ENCODE measurements at regions not wholly inside any gene's neighbourhood (a gene's known extent, or its start where the extent isn't known, plus 50 kb on each side); places are given as distances from the start of the nearest gene placed in this dataset.

GRCh38 chrX:42399632-42400024 lies 378.3 kb downstream of the PPP1R2C start:
- Histone ChIP-seq H3K27ac (no peak overlapping the region), H3K4me1 (ENCODE audit: low read depth, poor library complexity, severe bottlenecking) (no peaks in the 10 kb centered on the region), H4K20me1 (ENCODE audit: insufficient read depth) (no peaks in the 10 kb centered on the region), H3K36me3 (ENCODE audit: insufficient read depth) (no peaks in the 10 kb centered on the region), H3K9ac (no peak overlapping the region), H3K27me3 (ENCODE audit: insufficient read depth, low read depth) (no peaks in the 10 kb centered on the region), H3K4me3 (IDR thresholded peaks at IDR 0.05; ENCODE audit: insufficient read depth, low read depth, low read length) (no peak overlapping the region), H2AFZ (ENCODE audit: low read depth) (no peak overlapping the region), H3K79me2 (ENCODE audit: insufficient read depth, low read depth) (no peaks in the 10 kb centered on the region), H3K4me2 (no peak overlapping the region)
- no peak for TF ChIP-seq CTCF (conservative IDR thresholded peaks at IDR 0.05; ENCODE audit: low read depth, low read length)

GRCh38 chrX:42398967-42399631 lies 378.9 kb downstream of the PPP1R2C start:
- no peak overlapping the region for H3K9ac ChIP-seq
- no peak overlapping the region for H3K27ac ChIP-seq
- H3K36me3 ChIP-seq (ENCODE audit: insufficient read depth): no peaks in the 10 kb centered on the region
- no peaks in the 10 kb centered on the region for H4K20me1 ChIP-seq (ENCODE audit: insufficient read depth)
- no peaks in the 10 kb centered on the region for H3K27me3 ChIP-seq (ENCODE audit: insufficient read depth, low read depth)
- H3K4me2 ChIP-seq: no peak overlapping the region
- H3K79me2 ChIP-seq (ENCODE audit: insufficient read depth, low read depth): no peaks in the 10 kb centered on the region
- no peak overlapping the region for H2AFZ ChIP-seq (ENCODE audit: low read depth)
- H3K4me1 ChIP-seq (ENCODE audit: low read depth, poor library complexity, severe bottlenecking): no peaks in the 10 kb centered on the region
- H3K4me3 ChIP-seq (IDR thresholded peaks at IDR 0.05; ENCODE audit: insufficient read depth, low read depth, low read length): no peak overlapping the region
- no peak for TF ChIP-seq CTCF (conservative IDR thresholded peaks at IDR 0.05; ENCODE audit: low read depth, low read length)

GRCh38 chrX:42396136-42396535 lies 381.8 kb downstream of the PPP1R2C start:
- Histone ChIP-seq H3K36me3 (ENCODE audit: insufficient read depth) (no peaks in the 10 kb centered on the region), H3K4me3 (IDR thresholded peaks at IDR 0.05; ENCODE audit: insufficient read depth, low read depth, low read length) (no peak overlapping the region), H3K27me3 (ENCODE audit: insufficient read depth, low read depth) (no peaks in the 10 kb centered on the region), H3K79me2 (ENCODE audit: insufficient read depth, low read depth) (no peaks in the 10 kb centered on the region), H2AFZ (ENCODE audit: low read depth) (no peak overlapping the region), H3K4me1 (ENCODE audit: low read depth, poor library complexity, severe bottlenecking) (no peaks in the 10 kb centered on the region), H3K4me2 (no peak overlapping the region), H3K9ac (no peak overlapping the region), H4K20me1 (ENCODE audit: insufficient read depth) (no peaks in the 10 kb centered on the region), H3K27ac (no peak overlapping the region)
- no peak for TF ChIP-seq CTCF (conservative IDR thresholded peaks at IDR 0.05; ENCODE audit: low read depth, low read length)

GRCh38 chrX:42392846-42393245 lies 385.1 kb downstream of the PPP1R2C start:
- Histone ChIP-seq H3K79me2 (ENCODE audit: insufficient read depth, low read depth) (no peaks in the 10 kb centered on the region), H3K4me2 (no peak overlapping the region), H4K20me1 (ENCODE audit: insufficient read depth) (no peaks in the 10 kb centered on the region), H3K36me3 (ENCODE audit: insufficient read depth) (no peaks in the 10 kb centered on the region), H3K4me1 (ENCODE audit: low read depth, poor library complexity, severe bottlenecking) (no peaks in the 10 kb centered on the region), H3K27me3 (ENCODE audit: insufficient read depth, low read depth) (no peaks in the 10 kb centered on the region), H3K4me3 (IDR thresholded peaks at IDR 0.05; ENCODE audit: insufficient read depth, low read depth, low read length) (no peak overlapping the region), H3K9ac (no peak overlapping the region), H2AFZ (ENCODE audit: low read depth) (no peak overlapping the region), H3K27ac (no peak overlapping the region)
- TF ChIP-seq CTCF (conservative IDR thresholded peaks at IDR 0.05; ENCODE audit: low read depth, low read length): no peak

Data from KMS-11 (cell line).